SU-DHL-6 (cell line): ENCODE measurements at regions not wholly inside any gene's neighbourhood (a gene's known extent, or its start where the extent isn't known, plus 50 kb on each side); places are given as distances from the start of the nearest gene placed in this dataset.

Experiments
- H2AFZ ChIP-seq: fragments of 200-600 bp; sonication (generic); 2 replicates; pipeline ENCODE4 v1.6.1; 2014; ENCODE audit warnings: low read depth, mild to moderate bottlenecking, moderate library complexity, mixed read lengths, antibody characterized with exemption, low read length; ENCODE audit not compliant: severe bottlenecking
- H3F3A ChIP-seq: fragments of 200-600 bp; shearing (Covaris generic); 2 replicates; pipeline ENCODE4 v1.6.0; 2016; ENCODE audit warnings: antibody characterized with exemption, mild to moderate bottlenecking; ENCODE audit not compliant: insufficient read depth
- H3K27ac ChIP-seq: fragments of 200-600 bp; sonication (generic); 2 replicates; pipeline ENCODE4 v1.5.1; 2016; ENCODE audit warnings: low read depth, mild to moderate bottlenecking, low read length, moderate library complexity, mixed read lengths
- H3K27me3 ChIP-seq: fragments of 200-600 bp; sonication (generic), shearing (Covaris generic); 2 replicates; pipeline ENCODE4 v1.6.0; 2014; ENCODE audit warnings: mild to moderate bottlenecking, low read length
- H3K36me3 ChIP-seq: fragments of 200-600 bp; sonication (generic); 2 replicates; pipeline ENCODE4 v1.6.1; 2014; ENCODE audit warnings: mild to moderate bottlenecking, low read length, mixed read lengths
- H3K4me2 ChIP-seq: fragments of 300-600, 200-600 bp; shearing (Covaris generic), sonication (generic); 2 replicates; pipeline ENCODE4 v1.6.0; 2014; ENCODE audit warnings: low read length, low read depth, mild to moderate bottlenecking; ENCODE audit not compliant: poor library complexity, severe bottlenecking
- H3K4me3 ChIP-seq: fragments of 200-600 bp; sonication (generic); 2 replicates; pipeline ENCODE4 v1.5.1; 2014; ENCODE audit warnings: antibody characterized with exemption, low read length, mild to moderate bottlenecking, mixed read lengths; ENCODE audit not compliant: insufficient read depth, poor library complexity, severe bottlenecking
- H3K79me2 ChIP-seq: fragments of 200-600 bp; sonication (generic); 2 replicates; pipeline ENCODE4 v1.6.1; 2014; ENCODE audit warnings: mild to moderate bottlenecking, low read length, moderate library complexity; ENCODE audit not compliant: insufficient read depth
- H3K9ac ChIP-seq: fragments of 200-600 bp; sonication (generic); 2 replicates; pipeline ENCODE4 v1.7.0; 2014; ENCODE audit warnings: mild to moderate bottlenecking, low read length
- H3K9me2 ChIP-seq: fragments of 200-600 bp; sonication (generic); replicated peaks from 2 replicates; pipeline ENCODE4 v1.6.1; 2014; ENCODE audit warnings: low read length; ENCODE audit not compliant: insufficient read depth
- H3K9me3 ChIP-seq: fragments of 200-600 bp; sonication (generic); 2 replicates; pipeline ENCODE4 v1.6.1; 2014; ENCODE audit warnings: low read length, mixed read lengths; ENCODE audit not compliant: insufficient read depth
- H4K20me1 ChIP-seq: fragments of 200-600 bp; sonication (generic); 2 replicates; pipeline ENCODE4 v1.6.1; 2014; ENCODE audit warnings: low read depth, mild to moderate bottlenecking, antibody characterized with exemption, low read length, moderate library complexity, mixed read lengths
- EZH2phosphoT487 ChIP-seq: fragments of 200-600 bp; sonication (generic), shearing (Covaris generic); conservative IDR thresholded peaks from 2 replicates; pipeline ENCODE4 v1.6.1; 2018; ENCODE audit warnings: mild to moderate bottlenecking, antibody characterized with exemption, low read length, moderate library complexity, mixed read lengths
- TF ChIP-seq, protein P1 (sequence below): fragments of 200-600 bp; sonication (generic); IDR thresholded peaks from one replicate; pipeline ENCODE4 v1.5.1; 2017; ENCODE audit warnings: antibody characterized with exemption, mild to moderate bottlenecking, low read length, moderate library complexity; ENCODE audit not compliant: insufficient read depth, poor library complexity, severe bottlenecking

DNA sequence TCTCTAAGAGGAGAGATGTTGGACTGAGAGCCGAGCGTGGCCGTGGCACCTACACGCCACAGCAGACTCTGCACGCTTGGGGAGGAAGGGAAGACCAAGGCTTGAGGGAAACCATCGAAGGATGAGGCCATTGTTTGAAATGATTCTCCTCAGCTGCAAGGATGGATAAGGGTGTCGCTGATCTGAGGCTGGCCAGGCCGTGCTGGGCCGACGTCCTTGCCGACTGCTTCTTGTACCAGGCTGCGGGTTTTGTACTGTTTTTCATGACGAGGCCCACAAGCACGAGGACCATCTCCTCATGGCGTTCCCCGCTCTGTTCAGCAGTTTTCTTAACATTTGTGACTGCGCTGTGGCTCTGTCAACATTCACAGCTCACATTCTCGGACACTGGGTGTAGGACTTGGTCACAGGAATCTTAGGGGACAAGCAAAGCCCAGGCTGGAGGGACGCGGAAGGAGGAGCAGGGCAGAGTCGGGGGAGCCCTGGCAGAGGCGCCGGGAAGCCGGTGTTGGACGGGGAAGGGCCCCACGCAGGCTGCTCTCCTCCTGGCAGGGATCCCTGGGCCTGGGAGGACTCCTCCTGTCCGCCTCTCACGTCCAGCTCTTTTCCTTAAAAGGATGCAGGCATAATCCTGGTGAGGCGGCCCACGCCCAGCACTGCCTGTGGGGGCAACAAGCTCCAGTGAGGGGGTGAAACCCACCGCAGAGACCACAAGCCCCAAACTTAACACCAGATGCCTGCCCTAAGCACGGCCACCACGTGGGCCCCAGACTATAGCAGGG is 259.0 kb upstream of the SALL3 start:
- no peaks in the 10 kb centered on the region for H4K20me1 ChIP-seq
- no peak overlapping the region for H3K4me2 ChIP-seq
- no peaks in the 10 kb centered on the region for H3K9me2 ChIP-seq
- H3K79me2 ChIP-seq, result no peaks in the 10 kb centered on the region
- no peak overlapping the region for H3K9ac ChIP-seq
- no peak overlapping the region for H3K4me3 ChIP-seq
- no peak overlapping the region for H3K27ac ChIP-seq
- H3K36me3 ChIP-seq, result no peaks in the 10 kb centered on the region
- H3F3A ChIP-seq, result no peaks in the 10 kb centered on the region
- no peaks in the 10 kb centered on the region for H3K9me3 ChIP-seq
- H3K27me3 ChIP-seq, result no peaks in the 10 kb centered on the region
- TF ChIP-seq, protein P1, sequence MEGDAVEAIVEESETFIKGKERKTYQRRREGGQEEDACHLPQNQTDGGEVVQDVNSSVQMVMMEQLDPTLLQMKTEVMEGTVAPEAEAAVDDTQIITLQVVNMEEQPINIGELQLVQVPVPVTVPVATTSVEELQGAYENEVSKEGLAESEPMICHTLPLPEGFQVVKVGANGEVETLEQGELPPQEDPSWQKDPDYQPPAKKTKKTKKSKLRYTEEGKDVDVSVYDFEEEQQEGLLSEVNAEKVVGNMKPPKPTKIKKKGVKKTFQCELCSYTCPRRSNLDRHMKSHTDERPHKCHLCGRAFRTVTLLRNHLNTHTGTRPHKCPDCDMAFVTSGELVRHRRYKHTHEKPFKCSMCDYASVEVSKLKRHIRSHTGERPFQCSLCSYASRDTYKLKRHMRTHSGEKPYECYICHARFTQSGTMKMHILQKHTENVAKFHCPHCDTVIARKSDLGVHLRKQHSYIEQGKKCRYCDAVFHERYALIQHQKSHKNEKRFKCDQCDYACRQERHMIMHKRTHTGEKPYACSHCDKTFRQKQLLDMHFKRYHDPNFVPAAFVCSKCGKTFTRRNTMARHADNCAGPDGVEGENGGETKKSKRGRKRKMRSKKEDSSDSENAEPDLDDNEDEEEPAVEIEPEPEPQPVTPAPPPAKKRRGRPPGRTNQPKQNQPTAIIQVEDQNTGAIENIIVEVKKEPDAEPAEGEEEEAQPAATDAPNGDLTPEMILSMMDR, result no peak
- no peak for TF ChIP-seq EZH2phosphoT487
- H2AFZ ChIP-seq, result no peak overlapping the region

DNA sequence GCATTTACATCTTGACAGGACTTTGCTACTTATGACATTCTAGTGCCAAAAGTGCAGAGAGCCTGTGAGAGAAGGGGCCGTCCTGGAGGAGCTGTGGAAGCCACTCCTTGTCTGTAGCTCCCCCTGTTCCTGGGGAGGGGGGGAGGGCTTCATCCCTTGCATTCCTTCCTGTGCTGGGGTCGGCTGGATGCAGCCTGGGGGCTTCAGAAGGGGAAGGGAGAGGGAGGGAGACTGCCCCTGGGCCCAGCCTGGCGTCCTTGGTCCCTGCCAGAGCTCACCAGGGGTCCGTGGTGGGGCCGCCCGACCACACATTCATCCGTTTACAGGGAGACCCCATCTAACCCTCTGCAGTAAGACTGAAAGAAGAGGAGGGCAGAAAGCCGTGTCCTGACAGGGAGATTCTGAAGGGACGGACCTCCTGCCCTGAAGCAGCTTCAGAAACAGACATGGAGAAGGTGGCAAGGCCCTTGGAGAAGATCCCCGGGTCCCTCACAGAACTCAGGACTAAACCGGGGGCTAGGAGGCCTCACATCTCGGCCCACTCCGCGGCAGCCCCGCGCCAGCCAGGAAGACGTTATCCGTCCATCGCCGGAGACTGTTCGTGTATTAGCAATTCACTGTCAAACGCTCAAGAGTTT is 258.3 kb upstream of the SALL3 start:
- H3K36me3 ChIP-seq, result no peaks in the 10 kb centered on the region
- H3K27me3 ChIP-seq, result no peaks in the 10 kb centered on the region
- no peaks in the 10 kb centered on the region for H3F3A ChIP-seq
- no peaks in the 10 kb centered on the region for H3K9me2 ChIP-seq
- no peak overlapping the region for H2AFZ ChIP-seq
- H3K9me3 ChIP-seq, result no peaks in the 10 kb centered on the region
- no peak overlapping the region for H3K9ac ChIP-seq
- H3K4me3 ChIP-seq, result no peak overlapping the region
- H3K27ac ChIP-seq, result no peak overlapping the region
- H4K20me1 ChIP-seq, result no peaks in the 10 kb centered on the region
- no peak overlapping the region for H3K4me2 ChIP-seq
- TF ChIP-seq, protein P1, result no peak
- no peak for TF ChIP-seq EZH2phosphoT487
- H3K79me2 ChIP-seq, result no peaks in the 10 kb centered on the region

DNA sequence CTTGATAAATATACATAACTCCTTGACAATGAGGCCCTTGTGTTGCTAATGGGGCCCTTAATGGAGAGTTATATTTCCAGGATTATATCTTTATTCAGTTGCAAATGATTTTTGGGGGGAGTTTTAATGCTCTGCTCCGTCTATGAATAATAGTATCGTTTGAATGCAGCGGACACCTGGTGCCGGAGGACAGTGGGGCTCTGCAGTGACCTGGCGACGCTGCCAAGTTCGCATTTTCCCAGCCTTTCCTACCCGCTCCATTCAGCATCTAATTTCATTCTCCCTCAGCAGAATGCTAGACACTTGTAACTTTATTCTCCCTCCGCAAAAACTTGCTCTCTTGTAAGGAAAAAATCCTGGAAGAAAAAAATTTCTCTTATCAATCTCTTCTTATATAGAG is 257.6 kb upstream of the SALL3 start:
- Histone ChIP-seq H3K79me2 (no peaks in the 10 kb centered on the region), H3K9me2 (no peaks in the 10 kb centered on the region), H3K9me3 (no peaks in the 10 kb centered on the region), H3K9ac (no peak overlapping the region), H3K27me3 (no peaks in the 10 kb centered on the region), H2AFZ (no peak overlapping the region), H4K20me1 (no peaks in the 10 kb centered on the region), H3F3A (no peaks in the 10 kb centered on the region), H3K4me2 (no peak overlapping the region), H3K36me3 (no peaks in the 10 kb centered on the region), H3K4me3 (no peak overlapping the region), H3K27ac (no peak overlapping the region)
- no peak for TF ChIP-seq EZH2phosphoT487
- TF ChIP-seq, protein P1, result no peak
